ENCODE measurements at regions not wholly inside any gene's neighbourhood (a gene's known extent, or its start where the extent isn't known, plus 50 kb on each side); places are given as distances from the start of the nearest gene placed in this dataset.
A peak's percentile ranks its signal among the peaks of the same experiment; 100 is the strongest.

DNA sequence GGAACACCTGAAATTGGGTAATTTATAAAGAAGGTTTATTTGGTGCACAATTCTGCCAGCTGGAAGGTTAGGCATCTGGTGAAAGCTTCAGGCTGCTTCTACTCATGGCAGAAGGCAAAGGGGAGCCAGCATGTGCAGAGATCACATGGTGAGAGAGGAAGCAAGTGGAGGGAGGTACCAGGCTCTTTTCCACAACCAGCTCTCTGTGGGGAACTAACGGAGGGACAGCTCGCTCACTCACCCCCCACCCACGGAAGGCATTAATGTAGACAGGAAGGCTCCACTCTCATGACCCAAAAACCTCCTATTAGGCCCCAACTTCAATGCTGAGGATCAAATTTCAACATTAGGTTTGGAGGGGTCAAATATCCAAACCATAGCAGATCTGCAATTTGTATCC is 75.6 kb upstream of the ARHGAP32 start:
- ChIA-PET CTCF (no interaction called here), POLR2A (no interaction called here)
- no peak for DNase-seq (ENCODE audit: extremely low spot score)
- no peak for TF ChIP-seq HDGF (IDR thresholded peaks at IDR 0.05; ENCODE audit: borderline replicate concordance)
- no peak for TF ChIP-seq ELF4 (IDR thresholded peaks at IDR 0.05)
- no peak for TF ChIP-seq FOXA1 (IDR thresholded peaks at IDR 0.05)
- TF ChIP-seq FOXM1 (IDR thresholded peaks at IDR 0.05; ENCODE audit: borderline replicate concordance) = no peak
- no peak for TF ChIP-seq SUZ12 (IDR thresholded peaks at IDR 0.05)
- no peak for TF ChIP-seq NFRKB (IDR thresholded peaks at IDR 0.05)
- TF ChIP-seq, protein P1, sequence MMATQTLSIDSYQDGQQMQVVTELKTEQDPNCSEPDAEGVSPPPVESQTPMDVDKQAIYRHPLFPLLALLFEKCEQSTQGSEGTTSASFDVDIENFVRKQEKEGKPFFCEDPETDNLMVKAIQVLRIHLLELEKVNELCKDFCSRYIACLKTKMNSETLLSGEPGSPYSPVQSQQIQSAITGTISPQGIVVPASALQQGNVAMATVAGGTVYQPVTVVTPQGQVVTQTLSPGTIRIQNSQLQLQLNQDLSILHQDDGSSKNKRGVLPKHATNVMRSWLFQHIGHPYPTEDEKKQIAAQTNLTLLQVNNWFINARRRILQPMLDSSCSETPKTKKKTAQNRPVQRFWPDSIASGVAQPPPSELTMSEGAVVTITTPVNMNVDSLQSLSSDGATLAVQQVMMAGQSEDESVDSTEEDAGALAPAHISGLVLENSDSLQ (IDR thresholded peaks at IDR 0.05) = no peak
- no peak for TF ChIP-seq CTBP1 (IDR thresholded peaks at IDR 0.05; ENCODE audit: borderline replicate concordance)
- TF ChIP-seq ZNF384 (IDR thresholded peaks at IDR 0.05) = no peak

DNA sequence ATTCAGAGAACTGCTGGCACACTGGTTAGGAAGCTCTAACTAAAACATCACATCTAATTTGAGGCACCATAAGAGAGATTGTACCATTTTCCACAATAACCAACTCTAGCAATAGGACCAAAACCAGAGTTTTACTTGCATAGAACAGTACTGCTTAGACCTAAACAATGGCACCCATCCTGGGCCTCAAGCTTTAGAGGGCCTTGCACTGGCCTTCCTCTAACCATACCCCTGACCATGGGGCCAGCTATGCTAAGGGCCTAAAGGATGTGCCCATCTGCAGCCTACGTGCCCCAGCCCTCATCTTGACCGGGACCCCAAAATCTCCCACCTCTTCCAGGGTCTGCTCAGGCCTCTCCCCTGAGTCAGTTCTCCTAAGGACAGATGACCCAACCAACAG is 74.4 kb upstream of the ARHGAP32 start:
- TF ChIP-seq ELF4 (IDR thresholded peaks at IDR 0.05) = no peak
- no peak for TF ChIP-seq FOXM1 (IDR thresholded peaks at IDR 0.05; ENCODE audit: borderline replicate concordance)
- TF ChIP-seq ARNT (IDR thresholded peaks at IDR 0.05) = no peak
- no peak for TF ChIP-seq LEF1 (IDR thresholded peaks at IDR 0.05; ENCODE audit: borderline replicate concordance)
- TF ChIP-seq CTBP1 (IDR thresholded peaks at IDR 0.05; ENCODE audit: borderline replicate concordance) = no peak
- no peak for TF ChIP-seq SP1 (IDR thresholded peaks at IDR 0.05)
- no peak for TF ChIP-seq FOXK2 (IDR thresholded peaks at IDR 0.05)
- no peak for TF ChIP-seq SUZ12 (IDR thresholded peaks at IDR 0.05)
- no peak for TF ChIP-seq TARDBP (IDR thresholded peaks at IDR 0.05)
- no peak for TF ChIP-seq BHLHE40 (IDR thresholded peaks at IDR 0.05; ENCODE audit: borderline replicate concordance)
- TF ChIP-seq NFRKB (IDR thresholded peaks at IDR 0.05) = no peak
- TF ChIP-seq, protein P1 (IDR thresholded peaks at IDR 0.05) = no peak
- no peak for TF ChIP-seq HDGF (IDR thresholded peaks at IDR 0.05; ENCODE audit: borderline replicate concordance)
- no peak for TF ChIP-seq ZNF384 (IDR thresholded peaks at IDR 0.05)
- TF ChIP-seq L3MBTL2 (conservative IDR thresholded peaks at IDR 0.05) = no peak
- no peak for TF ChIP-seq FOXA1 (IDR thresholded peaks at IDR 0.05)
- POLR2A ChIA-PET = no interaction called here
- DNase-seq (ENCODE audit: extremely low spot score) = no peak
- CTCF ChIA-PET = no interaction called here

DNA sequence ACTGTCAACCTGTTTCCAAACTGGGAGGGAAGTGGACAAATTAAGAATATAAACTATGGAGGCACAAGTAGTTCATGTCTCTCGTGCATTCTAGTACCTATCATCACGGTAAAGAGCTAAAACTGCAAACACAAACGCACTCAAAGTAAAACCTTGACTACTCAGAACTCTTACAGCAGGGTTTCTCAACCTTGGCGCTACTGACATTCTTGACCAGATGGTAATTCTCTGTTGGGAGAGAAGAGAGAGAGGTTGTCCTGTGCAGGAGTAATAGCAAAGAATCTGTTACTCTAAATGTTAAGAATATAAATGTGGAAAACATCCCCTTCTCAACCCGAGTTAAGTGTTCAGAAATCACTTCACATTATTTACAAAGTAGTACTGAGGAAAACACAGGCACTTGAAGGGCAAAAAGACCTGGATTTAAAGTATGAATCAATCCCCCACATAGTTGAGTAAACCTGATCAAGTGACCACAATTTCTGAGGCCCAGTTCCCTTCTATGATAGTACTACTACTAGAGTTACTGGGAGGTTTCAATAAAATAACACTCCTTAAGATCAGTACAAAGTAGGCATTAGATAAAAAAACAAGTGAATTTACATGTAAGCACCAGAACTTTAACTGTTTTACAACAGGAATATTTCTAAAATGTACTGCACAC is 73.1 kb upstream of the ARHGAP32 start:
- ChIA-PET CTCF (no interaction called here), POLR2A (no interaction called here)
- no peak for DNase-seq (ENCODE audit: extremely low spot score)
- TF ChIP-seq ELF4 (IDR thresholded peaks at IDR 0.05) (no peak), LEF1 (IDR thresholded peaks at IDR 0.05; ENCODE audit: borderline replicate concordance) (no peak), SP1 (IDR thresholded peaks at IDR 0.05) (no peak), HDGF (IDR thresholded peaks at IDR 0.05; ENCODE audit: borderline replicate concordance) (no peak), L3MBTL2 (conservative IDR thresholded peaks at IDR 0.05) (no peak), FOXA1 (IDR thresholded peaks at IDR 0.05) (no peak), ZNF384 (IDR thresholded peaks at IDR 0.05) (no peak), SUZ12 (IDR thresholded peaks at IDR 0.05) (no peak), FOXK2 (IDR thresholded peaks at IDR 0.05) (no peak), BHLHE40 (IDR thresholded peaks at IDR 0.05; ENCODE audit: borderline replicate concordance) (no peak), FOXM1 (IDR thresholded peaks at IDR 0.05; ENCODE audit: borderline replicate concordance) (no peak), ARNT (IDR thresholded peaks at IDR 0.05) (no peak), TARDBP (IDR thresholded peaks at IDR 0.05) (no peak), NFRKB (IDR thresholded peaks at IDR 0.05) (no peak), CTBP1 (IDR thresholded peaks at IDR 0.05; ENCODE audit: borderline replicate concordance) (no peak)
- TF ChIP-seq, protein P1 (IDR thresholded peaks at IDR 0.05) = no peak

DNA sequence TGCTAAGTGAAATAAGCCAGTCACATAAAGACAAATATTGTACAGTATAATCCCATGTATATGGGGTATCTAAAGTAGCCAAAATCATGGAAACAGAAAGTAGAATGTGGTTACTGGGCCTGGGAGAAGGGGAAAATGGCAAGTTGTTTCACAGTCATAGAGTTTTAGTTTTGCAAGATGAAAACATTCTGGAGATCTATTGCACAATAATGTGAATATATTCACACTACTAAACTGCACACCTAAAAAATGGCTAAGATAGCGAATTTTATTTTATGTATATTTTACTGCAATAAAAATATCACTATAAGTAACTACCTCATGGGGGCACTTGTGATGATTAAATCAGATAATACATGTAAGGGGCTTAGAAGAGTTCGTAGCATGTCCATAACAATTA is 72.0 kb upstream of the ARHGAP32 start:
- ChIA-PET POLR2A (no interaction called here), CTCF (no interaction called here)
- DNase-seq (ENCODE audit: extremely low spot score) = no peak
- TF ChIP-seq HDGF (IDR thresholded peaks at IDR 0.05; ENCODE audit: borderline replicate concordance) (no peak), ZNF384 (IDR thresholded peaks at IDR 0.05) (no peak), NFRKB (IDR thresholded peaks at IDR 0.05) (no peak), FOXM1 (IDR thresholded peaks at IDR 0.05; ENCODE audit: borderline replicate concordance) (no peak), L3MBTL2 (conservative IDR thresholded peaks at IDR 0.05) (no peak), TARDBP (IDR thresholded peaks at IDR 0.05) (no peak), CTBP1 (IDR thresholded peaks at IDR 0.05; ENCODE audit: borderline replicate concordance) (no peak)
- TF ChIP-seq, protein P1 (IDR thresholded peaks at IDR 0.05) = no peak

DNA sequence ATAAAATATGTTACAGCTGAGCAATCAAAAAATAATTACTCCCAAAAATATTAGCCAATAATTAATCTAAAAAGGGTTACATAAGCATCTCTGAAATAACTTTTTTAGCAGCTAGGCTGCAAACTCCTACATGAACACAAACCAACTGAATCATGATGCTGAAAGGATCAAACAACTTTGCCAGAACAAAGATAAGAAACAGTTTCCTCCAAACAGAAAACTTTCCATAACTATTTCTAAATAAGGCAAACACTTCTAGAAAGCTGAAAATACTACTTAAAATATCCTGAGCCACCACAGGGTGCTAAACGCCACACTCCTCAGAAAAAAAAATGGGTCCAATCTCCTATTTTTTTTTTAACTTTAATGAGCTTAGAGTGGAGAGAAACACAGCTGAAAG is 68.6 kb upstream of the ARHGAP32 start:
- TF ChIP-seq CTBP1 (IDR thresholded peaks at IDR 0.05; ENCODE audit: borderline replicate concordance) (no peak), FOXM1 (IDR thresholded peaks at IDR 0.05; ENCODE audit: borderline replicate concordance) (no peak), ZNF384 (IDR thresholded peaks at IDR 0.05) (peak; percentile 17; the same call in 1 of the 2 replicates)
- DNase-seq (ENCODE audit: extremely low spot score) = no peak
- ChIA-PET POLR2A (interaction anchor here (1.1 kb wide), 1 partner anchor 19 kb away, joined by 3 read pairs; no protein-coding TSS in a partner anchor), CTCF (no interaction called here)

DNA sequence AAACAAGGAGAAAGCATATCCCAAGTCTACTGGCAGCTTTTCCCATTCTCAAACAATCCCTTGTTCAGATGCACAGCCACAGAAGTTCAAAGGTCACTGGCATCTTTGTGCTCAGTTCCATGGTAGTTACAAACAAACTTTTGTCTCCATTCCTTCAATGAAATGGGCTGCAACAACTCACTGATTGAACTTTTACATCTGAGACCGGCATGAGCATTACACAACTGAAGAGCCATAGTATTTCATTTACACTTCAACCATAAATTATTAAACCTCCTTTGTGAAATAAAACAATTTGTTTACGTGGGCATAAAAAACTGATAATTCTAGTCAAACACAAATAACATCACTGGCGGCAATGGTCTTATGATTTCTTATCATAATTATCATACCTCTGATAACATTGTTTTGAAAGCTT is 67.8 kb upstream of the ARHGAP32 start:
- ChIA-PET CTCF (no interaction called here), POLR2A (no interaction called here)
- no peak for DNase-seq (ENCODE audit: extremely low spot score)
- no peak for TF ChIP-seq FOXM1 (IDR thresholded peaks at IDR 0.05; ENCODE audit: borderline replicate concordance)
- no peak for TF ChIP-seq SUZ12 (IDR thresholded peaks at IDR 0.05)
- no peak for TF ChIP-seq HDGF (IDR thresholded peaks at IDR 0.05; ENCODE audit: borderline replicate concordance)
- TF ChIP-seq CTBP1 (IDR thresholded peaks at IDR 0.05; ENCODE audit: borderline replicate concordance) = no peak
- no peak for TF ChIP-seq FOXA1 (IDR thresholded peaks at IDR 0.05)
- TF ChIP-seq FOXK2 (IDR thresholded peaks at IDR 0.05) = no peak
- no peak for TF ChIP-seq LEF1 (IDR thresholded peaks at IDR 0.05; ENCODE audit: borderline replicate concordance)
- TF ChIP-seq ELF4 (IDR thresholded peaks at IDR 0.05) = no peak
- TF ChIP-seq, protein P1 (IDR thresholded peaks at IDR 0.05) = no peak
- no peak for TF ChIP-seq L3MBTL2 (conservative IDR thresholded peaks at IDR 0.05)
- no peak for TF ChIP-seq SP1 (IDR thresholded peaks at IDR 0.05)
- no peak for TF ChIP-seq TARDBP (IDR thresholded peaks at IDR 0.05)
- no peak for TF ChIP-seq NFRKB (IDR thresholded peaks at IDR 0.05)
- TF ChIP-seq BHLHE40 (IDR thresholded peaks at IDR 0.05; ENCODE audit: borderline replicate concordance) = no peak
- no peak for TF ChIP-seq ARNT (IDR thresholded peaks at IDR 0.05)
- no peak for TF ChIP-seq ZNF384 (IDR thresholded peaks at IDR 0.05)
